ENCODE measurements at regions not wholly inside any gene's neighbourhood (a gene's known extent, or its start where the extent isn't known, plus 50 kb on each side); places are given as distances from the start of the nearest gene placed in this dataset.

DNA sequence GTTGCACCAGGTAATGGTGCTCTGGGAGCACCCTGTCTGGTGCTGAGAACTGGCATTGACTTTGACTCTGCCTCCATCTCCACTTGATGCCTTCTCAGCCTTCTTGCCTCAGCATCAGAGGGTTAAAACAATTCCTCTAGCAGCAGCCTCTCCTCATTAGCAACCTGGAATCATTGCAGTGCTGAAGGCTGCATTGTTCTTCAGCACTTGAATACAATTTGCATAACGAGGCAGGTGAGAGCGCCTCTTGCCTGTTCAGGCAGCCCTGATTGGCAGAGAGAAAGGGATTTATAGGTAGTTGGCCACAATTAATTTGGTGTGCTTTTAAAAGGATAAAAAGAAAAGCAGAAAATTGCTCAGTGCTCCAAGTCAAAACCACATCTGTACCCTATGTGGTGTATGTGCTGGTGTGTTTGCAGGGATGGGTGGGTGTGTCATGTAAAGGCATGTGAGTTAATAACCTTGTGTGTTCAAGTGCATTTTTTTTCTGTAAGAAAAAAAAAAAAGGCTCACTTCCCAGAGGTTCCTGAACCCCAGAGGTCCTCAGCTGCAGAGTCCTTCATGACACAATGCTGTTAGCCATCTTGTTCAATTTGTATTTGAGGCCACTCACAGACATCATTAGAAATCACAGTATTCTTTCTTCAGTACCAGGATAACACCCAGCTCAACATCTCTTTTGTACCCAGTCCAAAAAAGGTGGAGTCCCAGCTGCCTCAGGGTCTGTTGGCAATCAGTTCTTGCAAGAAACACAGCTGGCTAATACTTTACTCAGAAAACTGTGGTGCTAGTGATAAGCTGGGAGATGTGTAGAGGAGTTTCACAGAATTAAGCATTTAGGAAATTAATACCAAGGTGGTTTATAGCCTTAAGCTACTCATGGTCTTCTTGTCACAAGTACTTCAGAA lies 385.6 kb downstream of the GRIN2B start:
- DNase-seq (ENCODE audit: low spot score), result no peak
- TF ChIP-seq, protein P1, sequence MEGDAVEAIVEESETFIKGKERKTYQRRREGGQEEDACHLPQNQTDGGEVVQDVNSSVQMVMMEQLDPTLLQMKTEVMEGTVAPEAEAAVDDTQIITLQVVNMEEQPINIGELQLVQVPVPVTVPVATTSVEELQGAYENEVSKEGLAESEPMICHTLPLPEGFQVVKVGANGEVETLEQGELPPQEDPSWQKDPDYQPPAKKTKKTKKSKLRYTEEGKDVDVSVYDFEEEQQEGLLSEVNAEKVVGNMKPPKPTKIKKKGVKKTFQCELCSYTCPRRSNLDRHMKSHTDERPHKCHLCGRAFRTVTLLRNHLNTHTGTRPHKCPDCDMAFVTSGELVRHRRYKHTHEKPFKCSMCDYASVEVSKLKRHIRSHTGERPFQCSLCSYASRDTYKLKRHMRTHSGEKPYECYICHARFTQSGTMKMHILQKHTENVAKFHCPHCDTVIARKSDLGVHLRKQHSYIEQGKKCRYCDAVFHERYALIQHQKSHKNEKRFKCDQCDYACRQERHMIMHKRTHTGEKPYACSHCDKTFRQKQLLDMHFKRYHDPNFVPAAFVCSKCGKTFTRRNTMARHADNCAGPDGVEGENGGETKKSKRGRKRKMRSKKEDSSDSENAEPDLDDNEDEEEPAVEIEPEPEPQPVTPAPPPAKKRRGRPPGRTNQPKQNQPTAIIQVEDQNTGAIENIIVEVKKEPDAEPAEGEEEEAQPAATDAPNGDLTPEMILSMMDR (IDR thresholded peaks at IDR 0.05; ENCODE audit: extremely low read depth, missing control alignments), result no peak

DNA sequence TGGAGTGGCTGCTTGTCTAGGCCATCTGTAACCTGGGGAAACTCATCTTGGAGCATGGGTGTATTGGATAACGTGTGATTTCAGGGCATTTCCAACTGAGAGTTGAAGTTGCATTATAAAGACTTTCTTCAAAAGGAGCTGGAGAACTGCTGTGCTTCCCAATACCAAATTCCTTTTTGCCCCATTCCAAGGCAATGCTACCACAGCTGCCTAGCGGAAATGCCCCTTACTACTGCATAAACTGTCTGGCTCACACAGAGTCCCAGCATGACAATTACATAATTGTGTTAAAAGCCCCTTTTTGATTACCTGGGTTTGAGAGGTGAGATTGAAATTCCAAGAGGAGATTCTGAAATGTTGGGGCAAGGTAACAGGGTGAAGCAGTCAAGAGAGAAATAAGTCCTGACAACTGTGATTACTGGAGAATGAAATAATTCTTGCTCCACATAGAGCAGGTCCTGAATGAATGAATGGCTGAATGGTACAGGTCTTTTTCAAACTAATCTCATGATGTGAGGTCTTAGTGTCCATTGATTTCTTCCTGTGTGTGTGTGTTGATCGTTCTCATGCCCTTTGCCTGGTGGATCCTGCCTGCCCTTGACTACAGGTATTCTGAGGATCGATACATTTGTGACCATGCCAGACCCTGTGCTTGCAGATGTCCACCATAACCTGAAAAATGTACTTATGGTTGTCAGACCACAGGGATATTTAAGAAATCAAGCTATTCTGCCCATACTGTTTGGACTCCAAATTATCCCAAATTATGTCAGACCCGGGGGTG lies 386.5 kb downstream of the GRIN2B start:
- TF ChIP-seq, protein P1 (IDR thresholded peaks at IDR 0.05; ENCODE audit: extremely low read depth, missing control alignments), result no peak
- no peak for DNase-seq (ENCODE audit: low spot score)

DNA sequence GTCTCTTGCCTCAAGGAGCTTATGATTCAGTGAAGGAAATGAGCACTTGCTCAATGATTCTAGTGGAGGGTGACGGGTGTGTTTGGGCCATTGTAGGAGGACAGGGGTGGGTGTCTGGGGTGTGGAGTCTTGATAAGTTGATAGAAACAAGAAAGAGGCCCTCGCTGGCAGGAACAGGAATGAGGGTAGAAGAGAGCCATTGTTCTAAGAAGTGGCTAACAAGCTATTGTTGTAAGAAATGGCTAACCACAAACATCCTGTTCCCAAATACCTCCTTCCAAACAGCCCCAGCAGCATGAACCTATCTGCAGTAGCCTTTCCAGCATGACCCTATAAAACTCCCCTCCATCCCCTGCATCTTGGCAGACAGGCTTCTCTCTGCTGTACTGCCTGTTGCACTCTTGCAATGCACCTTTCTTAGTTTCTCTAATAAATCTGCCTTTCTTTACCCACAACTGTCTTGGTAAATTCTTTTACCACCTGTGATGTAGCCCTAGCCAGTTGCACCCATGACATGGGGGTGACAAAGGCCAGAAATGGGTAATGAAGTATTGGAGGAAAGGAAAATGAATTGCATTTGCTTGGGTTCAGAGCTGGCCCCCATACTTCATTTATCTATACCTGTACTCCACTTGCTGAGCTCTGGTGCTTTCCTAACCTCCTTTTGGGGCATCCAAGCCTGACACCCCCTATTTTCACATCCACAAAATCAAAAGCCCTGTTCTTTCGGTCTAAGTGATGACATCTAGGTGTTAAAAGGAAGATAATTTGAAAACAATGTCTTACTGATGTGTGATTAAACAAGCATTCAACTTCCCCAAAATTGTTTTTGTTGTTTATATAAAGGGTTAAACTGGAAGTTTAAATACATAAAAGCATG lies 389.1 kb downstream of the GRIN2B start:
- TF ChIP-seq, protein P1 (IDR thresholded peaks at IDR 0.05; ENCODE audit: extremely low read depth, missing control alignments), result no peak
- DNase-seq (ENCODE audit: low spot score), result peak; percentile 11

DNA sequence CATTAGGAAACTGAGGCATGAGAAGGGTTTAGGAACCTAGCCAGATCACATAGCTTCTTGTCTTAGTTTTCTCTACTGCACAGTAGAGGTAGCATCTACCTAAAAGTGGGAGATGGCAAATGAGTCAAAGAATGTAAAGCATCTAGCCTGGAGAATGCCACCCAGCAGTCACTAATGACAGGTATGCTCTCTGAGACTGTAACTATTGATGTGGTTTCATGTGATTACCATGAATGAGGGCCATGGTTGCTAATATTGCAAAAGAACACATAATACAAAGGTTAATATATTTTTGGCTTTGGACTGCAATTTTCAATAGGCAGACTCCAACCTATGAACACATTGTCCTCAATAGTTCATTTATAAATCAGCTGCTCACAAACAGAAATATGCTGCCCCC lies 389.9 kb downstream of the GRIN2B start:
- TF ChIP-seq, protein P1 (IDR thresholded peaks at IDR 0.05; ENCODE audit: extremely low read depth, missing control alignments), result no peak
- no peak for DNase-seq (ENCODE audit: low spot score)

DNA sequence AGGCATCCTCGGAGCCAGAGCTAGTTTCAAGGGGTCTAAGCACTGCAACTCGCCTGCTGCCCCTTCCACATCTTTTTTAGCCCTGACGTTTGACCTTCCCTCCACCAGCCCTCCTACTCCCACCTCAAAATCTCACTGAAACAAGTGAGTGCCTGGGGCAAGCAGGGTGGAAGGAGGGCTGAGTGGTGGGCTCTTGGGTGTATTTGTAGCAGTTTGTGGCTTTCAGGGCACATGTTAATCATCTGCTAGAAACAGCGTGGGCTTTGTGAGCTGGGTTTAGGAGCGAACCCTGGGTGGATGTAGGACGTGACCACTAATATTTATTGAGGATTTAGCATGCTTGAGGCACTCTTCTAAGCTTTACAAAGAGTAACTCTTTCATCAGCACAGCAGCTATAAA lies 390.3 kb downstream of the GRIN2B start:
- DNase-seq (ENCODE audit: low spot score), result no peak
- TF ChIP-seq, protein P1 (IDR thresholded peaks at IDR 0.05; ENCODE audit: extremely low read depth, missing control alignments), result no peak

DNA sequence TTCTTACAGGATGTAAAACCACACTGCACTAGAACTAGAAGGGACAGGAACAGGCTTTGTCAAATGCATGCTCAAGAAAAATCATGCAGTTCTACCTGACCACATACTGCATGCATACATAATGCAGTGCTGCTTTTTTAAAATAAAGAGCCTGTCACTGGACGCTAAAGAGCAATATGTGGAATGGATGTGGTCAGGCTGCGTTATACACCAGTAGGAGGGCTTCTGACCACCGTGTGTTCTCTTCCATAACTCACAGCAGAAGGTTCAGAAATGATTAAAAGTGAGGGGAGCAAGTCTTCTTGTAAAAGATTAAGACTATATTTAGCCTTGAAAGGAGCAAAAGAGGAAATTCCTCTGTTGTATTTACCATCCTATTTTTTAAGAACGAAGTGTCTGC lies 392.0 kb downstream of the EMP1 start:
- TF ChIP-seq, protein P1 (IDR thresholded peaks at IDR 0.05; ENCODE audit: extremely low read depth, missing control alignments), result no peak
- no peak for DNase-seq (ENCODE audit: low spot score)
